Stimulated activated CD4-positive, alpha-beta T cell treated with anti-CD3 and anti-CD28 coated beads, Interleukin-1b, Interleukin-23, amount 100 ng/mL, for 24 hours (primary cell): ENCODE measurements at regions not wholly inside any gene's neighbourhood (a gene's known extent, or its start where the extent isn't known, plus 50 kb on each side); places are given as distances from the start of the nearest gene placed in this dataset.
"Not testable (repeated sequence)": the region's sequence is repeated elsewhere in the genome, so short reads cannot be mapped to it uniquely, and the experiment has no call there.

ENCODE experiments used
- DNase-seq, 4 experiments: peaks; one replicate each; pipeline ENCODE4 v3.0.0-alpha.2; 2020; ENCODE audit warnings: low read depth in 4 of 4, low spot score in 1 of 4

GRCh38 chr10:109417803-109418202, 505.5 kb downstream of the XPNPEP1 start:
- DNase-seq: no peak

- DNase-seq: no peak
Measured at GRCh38 chr10:109412353-109412752, 511.0 kb downstream of the XPNPEP1 start.

- no peak for DNase-seq
Measured at GRCh38 chr10:109411917-109412316, 511.4 kb downstream of the XPNPEP1 start.

GRCh38 chr10:109405338-109405737, 518.0 kb downstream of the XPNPEP1 start:
- DNase-seq: no peak

GRCh38 chr10:109403551-109403950, 519.8 kb downstream of the XPNPEP1 start:
- DNase-seq: no peak

- DNase-seq: no peak
Measured at GRCh38 chr10:109393425-109393824, 529.9 kb downstream of the XPNPEP1 start.

GRCh38 chr10:109386921-109387320, 536.4 kb downstream of the XPNPEP1 start:
- DNase-seq: no peak

GRCh38 chr10:109386101-109386500, 537.2 kb downstream of the XPNPEP1 start:
- DNase-seq: no peak

GRCh38 chr10:109379186-109379585, 544.1 kb downstream of the XPNPEP1 start:
- DNase-seq: no peak

- DNase-seq: no peak
Measured at GRCh38 chr10:109374215-109374614, 549.1 kb downstream of the XPNPEP1 start.

- DNase-seq: no peak
Measured at GRCh38 chr10:109359316-109359715, 564.0 kb downstream of the XPNPEP1 start.

GRCh38 chr10:109358325-109358724, 565.0 kb downstream of the XPNPEP1 start:
- DNase-seq: no peak

GRCh38 chr10:109348324-109348723, 575.0 kb downstream of the XPNPEP1 start:
- no peak for DNase-seq

GRCh38 chr10:109343293-109343692, 580.0 kb downstream of the XPNPEP1 start:
- no peak for DNase-seq

- no peak for DNase-seq
Measured at GRCh38 chr10:109341986-109342385, 581.3 kb downstream of the XPNPEP1 start.

- DNase-seq: no peak
Measured at GRCh38 chr10:109328001-109328400, 595.3 kb downstream of the XPNPEP1 start.

- no peak for DNase-seq
Measured at GRCh38 chr10:109327266-109327665, 596.0 kb downstream of the XPNPEP1 start.

GRCh38 chr10:109324721-109325120, 598.6 kb downstream of the XPNPEP1 start:
- DNase-seq: no peak

GRCh38 chr10:109317746-109318366, 605.5 kb downstream of the XPNPEP1 start:
- no peak for DNase-seq

GRCh38 chr10:109314016-109314415, 609.3 kb downstream of the XPNPEP1 start:
- not testable (repeated sequence) for DNase-seq

GRCh38 chr10:109312555-109312954, 610.8 kb downstream of the XPNPEP1 start:
- not testable (repeated sequence) for DNase-seq

GRCh38 chr10:109308971-109309370, 614.3 kb downstream of the XPNPEP1 start:
- no peak for DNase-seq

- DNase-seq: not testable (repeated sequence)
Measured at GRCh38 chr10:109307102-109307501, 616.2 kb downstream of the XPNPEP1 start.
